Gastroesophageal sphincter (tissue), 4 donors: ENCODE measurements at regions not wholly inside any gene's neighbourhood (a gene's known extent, or its start where the extent isn't known, plus 50 kb on each side); places are given as distances from the start of the nearest gene placed in this dataset.
"Not testable (repeated sequence)": the region's sequence is repeated elsewhere in the genome, so short reads cannot be mapped to it uniquely, and the experiment has no call there.

ENCODE experiments used
- ATAC-seq: fragments of 150-250 bp; one replicate; pipeline ENCODE4 v1.9.1; 2016; ENCODE audit warnings: mild to moderate bottlenecking, moderate library complexity
- H3K27ac ChIP-seq, 4 donors: fragments of 200-600 bp; sonication (generic) in 3 of 4; 1 replicate in 3 of 4; 2 replicates in 1 of 4; pipeline ENCODE4 v1.5.1; 2016 to 2019
- H3K27me3 ChIP-seq: fragments of 200-600 bp; sonication (generic); one replicate; pipeline ENCODE4 v1.5.1; 2019
- H3K36me3 ChIP-seq, 2 donors: fragments of 200-600 bp; sonication (generic); one replicate each; pipeline ENCODE4 v1.5.1; 2019; ENCODE audit warnings: control low read depth in 1 of 2
- H3K4me1 ChIP-seq, 3 donors: fragments of 200-600 bp; sonication (generic); 1 replicate in 2 of 3; 2 replicates in 1 of 3; pipeline ENCODE4 v1.5.1; 2016 to 2019; ENCODE audit warnings: control low read depth in 2 of 3
- H3K4me3 ChIP-seq, 2 donors: fragments of 200-600 bp; sonication (generic); one replicate each; pipeline ENCODE4 v1.5.1; 2019; ENCODE audit warnings: mild to moderate bottlenecking in 1 of 2, moderate library complexity in 1 of 2
- H3K9me3 ChIP-seq, 3 donors: fragments of 200-600 bp; sonication (generic); one replicate each; pipeline ENCODE4 v1.5.1; 2017 to 2019; ENCODE audit warnings: control low read depth in 2 of 3
- CTCF ChIP-seq, 4 experiments: fragments of 200-600 bp in 2 of 4; fragments of 450-650 bp in 2 of 4; sonication (generic) in 1 of 4; IDR thresholded peaks; one replicate each; pipeline ENCODE4 v1.5.1; 2017 to 2019; ENCODE audit warnings: antibody characterized with exemption in 4 of 4, mild to moderate bottlenecking in 2 of 4, moderate library complexity in 2 of 4
- EP300 ChIP-seq: sonication (generic); formaldehyde crosslinking; IDR thresholded peaks from one replicate; pipeline ENCODE4 v1.6.1; 2017; ENCODE audit warnings: antibody characterized with exemption, mild to moderate bottlenecking
- POLR2A ChIP-seq, 2 donors: fragments of 450-650 bp; IDR thresholded peaks; one replicate each; pipeline ENCODE4 v1.6.1; 2017; ENCODE audit warnings: antibody characterized with exemption in 2 of 2, mild to moderate bottlenecking in 2 of 2, moderate library complexity in 1 of 2
- POLR2AphosphoS5 ChIP-seq: sonication (generic); formaldehyde crosslinking; IDR thresholded peaks from one replicate; pipeline ENCODE4 v1.6.1; 2017; ENCODE audit warnings: antibody characterized with exemption
- WGBS, 2 donors: methylation state at CpG; one replicate each; pipeline ENCODE4 v1.1.5; 2018; ENCODE audit warnings: low coverage in 1 of 2; 5-methylcytosine and 5-hydroxymethylcytosine counted together

DNA sequence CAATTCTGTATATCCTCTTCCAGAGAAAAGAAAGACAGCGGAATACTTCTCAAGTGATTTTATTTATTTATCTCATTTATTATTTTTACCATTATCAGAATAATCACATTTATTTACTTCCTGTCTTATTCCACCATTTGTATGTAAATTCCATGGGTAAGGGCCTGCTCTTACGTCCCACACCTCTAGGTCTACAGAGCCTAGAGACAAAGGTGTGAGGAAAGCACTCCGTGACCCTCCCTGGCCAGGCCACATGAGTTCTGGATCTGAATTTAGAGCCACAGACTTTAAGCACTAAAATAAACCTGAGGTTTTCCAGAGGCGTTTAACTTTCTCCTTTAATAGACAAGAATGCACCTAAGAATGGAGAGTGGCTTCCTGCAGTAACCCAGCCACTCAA lies 85.3 kb upstream of the CTSV start:
- WGBS, 2 donors, result 81 to 100% methylated on average over 1 to 4 of the region's 4 CpGs
- no peak for ATAC-seq
- no peak overlapping the region for H3K4me3 ChIP-seq

GRCh38 chr9:97110696-97111095 lies 71.8 kb upstream of the CTSV start:
- Histone ChIP-seq H3K36me3 (no peaks in the 10 kb centered on the region), H3K27ac (no peak overlapping the region), H3K4me3 (no peak overlapping the region), H3K4me1 (no peaks in the 10 kb centered on the region), H3K9me3 (no peaks in the 10 kb centered on the region), H3K27me3 (no peaks in the 10 kb centered on the region)
- TF ChIP-seq EP300 (no peak), POLR2A (IDR thresholded peaks at IDR 0.05) (no peak), CTCF (IDR thresholded peaks at IDR 0.05) (no peak), POLR2AphosphoS5 (no peak)
- no peak for ATAC-seq
- WGBS, 2 donors, result 79% methylated on average over 2 of the region's 2 CpGs; no CpG with 5 or more reads in 1 of the 2 donors

More for the DNA sequence above, 85.3 kb upstream of the CTSV start:
- no peak for TF ChIP-seq EP300
- TF ChIP-seq POLR2A (IDR thresholded peaks at IDR 0.05), result no peak
- TF ChIP-seq POLR2AphosphoS5, result no peak
- no peak for TF ChIP-seq CTCF (IDR thresholded peaks at IDR 0.05)
- Histone ChIP-seq H3K36me3 (no peaks in the 10 kb centered on the region), H3K27ac (no peak overlapping the region), H3K4me1 (no peaks in the 10 kb centered on the region), H3K9me3 (no peaks in the 10 kb centered on the region), H3K27me3 (no peaks in the 10 kb centered on the region)

DNA sequence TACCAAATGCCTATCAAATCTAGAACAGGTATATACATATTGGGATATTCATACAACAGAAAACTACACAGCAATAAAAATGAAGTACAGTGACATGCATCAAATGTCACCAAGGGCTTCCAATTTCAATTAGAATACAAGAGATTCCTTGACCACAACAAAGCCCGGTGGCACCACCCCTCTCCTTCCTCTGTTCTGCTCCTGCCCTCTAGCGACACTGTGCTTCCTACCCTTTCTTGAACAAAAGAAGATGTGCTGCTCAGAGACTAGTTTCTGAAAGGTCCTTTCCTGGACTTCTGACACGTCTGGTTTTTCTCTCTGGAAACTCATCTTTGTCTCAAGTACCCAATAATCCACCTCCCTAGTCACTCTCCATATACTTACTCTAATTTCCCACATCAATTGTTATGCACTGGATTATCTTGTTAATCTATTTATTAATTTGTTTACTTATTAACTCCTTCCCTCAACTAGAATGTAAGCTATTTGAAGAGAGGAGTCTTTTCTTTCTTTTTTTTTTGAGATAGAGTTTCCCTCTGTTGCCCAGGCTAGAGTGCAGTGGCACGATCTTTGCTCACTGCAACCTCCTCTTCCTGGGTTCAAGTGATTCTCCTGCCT lies 70.4 kb upstream of the CTSV start:
- H3K4me1 ChIP-seq, result no peaks in the 10 kb centered on the region
- 27 to 28% methylated on average over 3 to 4 of the region's 4 CpGs for WGBS, 2 donors

DNA sequence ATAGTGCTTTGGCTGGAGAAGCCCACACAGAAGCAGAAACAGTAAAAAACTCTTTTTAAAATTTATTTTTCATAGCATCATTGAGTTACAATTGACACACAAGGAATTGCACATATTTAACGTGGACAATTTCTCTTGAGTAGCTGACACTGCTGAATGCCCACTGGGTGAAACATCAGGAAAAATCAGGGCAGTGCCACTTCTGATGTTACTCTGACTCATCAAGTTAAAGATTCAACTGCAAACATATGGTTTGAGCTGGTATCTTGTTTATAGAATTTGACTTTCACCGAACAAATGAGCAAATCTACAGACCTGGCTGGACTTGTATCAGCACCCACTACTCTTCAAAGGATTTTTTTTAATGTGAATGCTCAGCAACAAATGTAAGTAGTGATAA lies 66.3 kb upstream of the CTSV start:
- not testable (repeated sequence) for H3K27ac ChIP-seq, H3K4me3 ChIP-seq, ATAC-seq, H3K9me3 ChIP-seq, H3K36me3 ChIP-seq, H3K27me3 ChIP-seq, H3K4me1 ChIP-seq
- 60 to 87% methylated on average over 2 of the region's 2 CpGs for WGBS, 2 donors

More for the DNA sequence above, 70.4 kb upstream of the CTSV start:
- no peaks in the 10 kb centered on the region for H3K36me3 ChIP-seq
- no peaks in the 10 kb centered on the region for H3K27me3 ChIP-seq
- ATAC-seq, result no peak
- no peak overlapping the region for H3K4me3 ChIP-seq
- H3K9me3 ChIP-seq, result no peaks in the 10 kb centered on the region
- TF ChIP-seq POLR2A (IDR thresholded peaks at IDR 0.05) (no peak), CTCF (IDR thresholded peaks at IDR 0.05) (peak in 1 of 4 experiments; percentile 38), POLR2AphosphoS5 (no peak), EP300 (no peak)
- no peak overlapping the region for H3K27ac ChIP-seq

DNA sequence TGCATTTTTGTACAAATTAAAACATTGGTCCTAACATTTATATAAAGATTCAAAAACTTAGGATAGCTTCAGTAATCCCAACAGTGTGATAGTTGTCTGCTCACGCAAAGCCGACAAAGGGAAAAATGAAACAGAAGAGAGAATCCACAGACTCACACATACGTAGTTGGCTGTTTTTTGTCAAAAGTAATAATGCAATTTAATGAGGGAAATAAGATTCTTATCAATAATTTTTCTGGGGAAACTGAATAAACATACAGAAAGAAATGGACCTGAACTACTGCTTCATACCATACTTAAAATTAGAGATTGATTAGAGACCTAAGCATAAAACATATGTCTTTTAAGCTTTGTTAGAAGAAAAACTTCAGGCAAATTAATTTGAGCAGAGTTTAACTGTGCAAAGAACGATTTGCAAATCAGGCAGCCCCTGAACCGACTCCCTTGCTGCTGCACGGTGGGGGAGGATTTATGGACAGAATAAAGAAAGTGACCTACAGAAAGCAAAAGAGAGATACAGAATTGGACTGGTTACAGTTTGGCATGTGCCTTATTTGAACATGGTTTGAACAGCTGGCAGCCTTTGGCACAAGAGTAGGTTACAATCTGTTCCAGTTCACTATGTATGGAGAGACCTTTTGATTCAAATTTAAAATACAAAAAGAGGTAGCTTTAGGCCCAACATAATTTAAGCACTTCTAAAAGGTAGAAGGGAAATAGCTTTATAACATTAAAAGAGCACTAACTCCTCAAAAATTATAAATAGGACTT lies 64.9 kb upstream of the CTSV start:
- not testable (repeated sequence) for H3K4me3 ChIP-seq, H3K27ac ChIP-seq, H3K27me3 ChIP-seq, H3K9me3 ChIP-seq, H3K4me1 ChIP-seq, H3K36me3 ChIP-seq, ATAC-seq
- WGBS, 2 donors, result 59 to 79% methylated on average over 6 of the region's 6 CpGs

DNA sequence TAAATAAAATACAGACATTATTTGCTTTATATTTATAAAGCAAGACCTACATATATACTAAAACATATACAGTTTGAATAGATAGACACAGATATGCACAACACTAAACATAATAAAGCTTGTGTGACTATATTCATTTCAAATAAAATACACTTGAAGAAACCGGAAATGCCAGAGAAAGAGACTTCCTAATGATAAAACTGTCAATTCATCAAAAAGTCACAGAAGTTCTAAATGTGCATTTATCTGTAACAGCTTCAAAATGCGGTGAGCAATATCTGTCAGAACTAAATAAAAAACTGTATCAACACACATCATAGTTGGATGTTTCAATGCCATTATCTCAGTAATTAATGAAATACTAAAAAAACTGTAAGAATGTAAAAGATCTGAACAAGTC lies 60.6 kb upstream of the CTSV start:
- not testable (repeated sequence) for ATAC-seq, H3K27me3 ChIP-seq, H3K4me1 ChIP-seq, H3K9me3 ChIP-seq, H3K36me3 ChIP-seq, H3K27ac ChIP-seq, H3K4me3 ChIP-seq
- WGBS, 2 donors, result 70 to 85% methylated on average over 2 of the region's 2 CpGs
